Neural progenitor cell (in vitro differentiated cells): ENCODE measurements at regions not wholly inside any gene's neighbourhood (a gene's known extent, or its start where the extent isn't known, plus 50 kb on each side); places are given as distances from the start of the nearest gene placed in this dataset.
A peak's percentile ranks its signal among the peaks of the same experiment; 100 is the strongest.

ENCODE experiments used
- DNase-seq: peaks from one replicate; pipeline ENCODE4 v3.0.0-alpha.2; 2016; ENCODE audit warnings: low spot score
- H2AFZ ChIP-seq: fragments of 200-600 bp; sonication (generic); replicated peaks from 2 replicates; pipeline ENCODE4 v1.6.1; 2016; ENCODE audit warnings: antibody characterized with exemption
- H3F3A ChIP-seq: fragments of 200-600 bp; sonication (generic); 2 replicates; pipeline ENCODE4 v1.6.1; 2016; ENCODE audit warnings: antibody characterized with exemption, low read depth
- H3K27ac ChIP-seq: fragments of 200-600 bp; sonication (generic); 2 replicates; pipeline ENCODE4 v1.5.1; 2016; ENCODE audit warnings: mild to moderate bottlenecking
- H3K27me3 ChIP-seq: fragments of 200-600 bp; sonication (generic); 2 replicates; pipeline ENCODE4 v1.6.1; 2016; ENCODE audit warnings: mild to moderate bottlenecking, moderate library complexity
- H3K36me3 ChIP-seq: fragments of 200-600 bp; sonication (generic); 2 replicates; pipeline ENCODE4 v1.5.1; 2016
- H3K4me1 ChIP-seq: fragments of 200-600 bp; sonication (generic); 2 replicates; pipeline ENCODE4 v1.6.1; 2016; ENCODE audit warnings: mixed run types
- H3K4me2 ChIP-seq: fragments of 200-600 bp; sonication (generic); 2 replicates; pipeline ENCODE4 v1.6.1; 2016
- H3K4me3 ChIP-seq: fragments of 200-600 bp; sonication (generic); 2 replicates; pipeline ENCODE4 v1.5.1; 2016
- H3K79me2 ChIP-seq: fragments of 200-600 bp; sonication (generic); 2 replicates; pipeline ENCODE4 v1.6.1; 2016; ENCODE audit warnings: low read depth
- H3K9ac ChIP-seq: fragments of 200-600 bp; sonication (generic); 2 replicates; pipeline ENCODE4 v1.6.1; 2016
- H3K9me3 ChIP-seq: fragments of 200-600 bp; sonication (generic); 2 replicates; pipeline ENCODE4 v1.5.1; 2016; ENCODE audit warnings: low read depth
- H4K20me1 ChIP-seq: fragments of 200-600 bp; sonication (generic); 2 replicates; pipeline ENCODE4 v1.6.1; 2016; ENCODE audit warnings: low read depth
- H3K27ac Mint-ChIP-seq: 3 replicates; pipeline ENCODE4 v1.8.0; 2021; ENCODE audit warnings: mixed read lengths
- H3K27me3 Mint-ChIP-seq: 2 replicates; pipeline ENCODE4 v1.8.0; 2022; ENCODE audit warnings: low read depth, mild to moderate bottlenecking, inconsistent platforms, moderate library complexity, mixed read lengths; ENCODE audit not compliant: insufficient read depth
- H3K36me3 Mint-ChIP-seq: 3 replicates; pipeline ENCODE4 v1.8.0; 2021; ENCODE audit warnings: mixed read lengths
- H3K4me1 Mint-ChIP-seq: 3 replicates; pipeline ENCODE4 v1.8.0; 2021; ENCODE audit warnings: mixed read lengths
- H3K4me3 Mint-ChIP-seq: 3 replicates; pipeline ENCODE4 v1.8.0; 2021; ENCODE audit warnings: mild to moderate bottlenecking, moderate library complexity, mixed read lengths
- H3K9me3 Mint-ChIP-seq: 3 replicates; pipeline ENCODE4 v1.8.0; 2020; ENCODE audit warnings: mixed read lengths
- CTCF ChIP-seq: fragments of 200-600 bp; sonication (generic); IDR thresholded peaks from 2 replicates; pipeline ENCODE4 v1.5.1; 2017; ENCODE audit warnings: antibody characterized with exemption, mild to moderate bottlenecking
- EZH2 ChIP-seq: fragments of 200-600 bp; sonication (generic); IDR thresholded peaks from 2 replicates; pipeline ENCODE4 v1.6.1; 2017; ENCODE audit warnings: antibody characterized with exemption, mild to moderate bottlenecking, moderate library complexity
- EZH2phosphoT487 ChIP-seq: fragments of 200-600 bp; sonication (generic); IDR thresholded peaks from 2 replicates; pipeline ENCODE4 v1.6.1; 2017; ENCODE audit warnings: antibody characterized with exemption

- Histone ChIP-seq H3K4me2 (no peak overlapping the region), H3K36me3 (no peaks in the 10 kb centered on the region), H3K9me3 (no peaks in the 10 kb centered on the region), H3K4me1 (no peaks in the 10 kb centered on the region), H3K27ac (no peak overlapping the region), H3K79me2 (no peaks in the 10 kb centered on the region), H2AFZ (no peak overlapping the region), H3F3A (no peaks in the 10 kb centered on the region), H3K4me3 (no peak overlapping the region), H3K9ac (no peak overlapping the region), H4K20me1 (no peaks in the 10 kb centered on the region), H3K27me3 (no peaks in the 10 kb centered on the region)
- H3K36me3 Mint-ChIP-seq, result no peaks in the 10 kb centered on the region
- TF ChIP-seq EZH2 (no peak), EZH2phosphoT487 (no peak), CTCF (no peak)
- no peaks in the 10 kb centered on the region for H3K9me3 Mint-ChIP-seq
- no peak overlapping the region for H3K4me3 Mint-ChIP-seq
- no peak for DNase-seq
- H3K27me3 Mint-ChIP-seq, result no peaks in the 10 kb centered on the region
- no peak overlapping the region for H3K27ac Mint-ChIP-seq
- no peaks in the 10 kb centered on the region for H3K4me1 Mint-ChIP-seq
These were observed 1634.3 kb upstream of the ADGRL3 start for GRCh38 chr4:59565836-59566235.

DNA sequence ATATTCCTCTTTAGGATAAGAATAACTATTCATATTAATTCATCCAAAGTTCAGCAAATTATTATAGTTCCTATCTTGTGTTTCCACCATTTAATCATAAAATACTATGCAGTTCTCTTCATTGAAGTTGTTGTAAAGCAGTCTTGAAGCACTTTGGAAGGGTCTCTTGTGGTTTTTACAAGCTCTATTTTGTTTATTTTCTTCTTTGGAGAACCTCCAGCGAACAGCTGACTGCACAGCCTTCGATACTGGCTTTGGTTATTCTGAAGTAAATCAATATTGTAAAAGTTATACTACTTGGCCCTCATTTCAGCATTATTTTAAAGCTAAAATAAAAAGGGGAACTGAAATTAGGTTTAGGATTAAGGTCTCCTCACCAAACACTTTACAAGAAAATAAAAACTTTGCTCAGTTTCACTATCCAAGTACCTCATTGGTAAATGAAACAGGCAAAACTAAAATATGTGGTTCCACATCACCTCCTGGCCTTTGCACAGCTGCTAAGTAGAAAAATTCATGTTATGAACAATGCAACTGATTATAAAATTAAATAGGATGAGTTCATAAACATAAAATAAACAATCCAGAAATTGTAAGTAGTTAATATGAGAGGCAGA lies 1629.2 kb upstream of the ADGRL3 start:
- Histone ChIP-seq H2AFZ (no peak overlapping the region), H3K27me3 (no peaks in the 10 kb centered on the region), H3K36me3 (no peaks in the 10 kb centered on the region), H3K4me2 (no peak overlapping the region), H3K9ac (no peak overlapping the region), H3K9me3 (no peaks in the 10 kb centered on the region), H3K27ac (no peak overlapping the region), H3K4me3 (no peak overlapping the region), H3K79me2 (no peaks in the 10 kb centered on the region), H4K20me1 (no peaks in the 10 kb centered on the region), H3K4me1 (no peaks in the 10 kb centered on the region), H3F3A (no peaks in the 10 kb centered on the region)
- H3K36me3 Mint-ChIP-seq, result no peaks in the 10 kb centered on the region
- no peak for TF ChIP-seq CTCF
- no peak overlapping the region for H3K4me3 Mint-ChIP-seq
- no peak for DNase-seq
- no peaks in the 10 kb centered on the region for H3K27me3 Mint-ChIP-seq
- no peaks in the 10 kb centered on the region for H3K4me1 Mint-ChIP-seq
- no peak overlapping the region for H3K27ac Mint-ChIP-seq
- H3K9me3 Mint-ChIP-seq, result no peaks in the 10 kb centered on the region

GRCh38 chr4:59571805-59572430 lies 1628.2 kb upstream of the ADGRL3 start:
- no peak overlapping the region for H3K27ac Mint-ChIP-seq
- Histone ChIP-seq H2AFZ (peak overlapping the region; percentile 53), H3K27me3 (no peaks in the 10 kb centered on the region), H3K27ac (no peak overlapping the region), H3K4me3 (no peak overlapping the region), H3K9ac (no peak overlapping the region), H3K36me3 (no peaks in the 10 kb centered on the region), H3K4me2 (no peak overlapping the region), H3K79me2 (no peaks in the 10 kb centered on the region), H3F3A (no peaks in the 10 kb centered on the region), H4K20me1 (no peaks in the 10 kb centered on the region), H3K4me1 (no peaks in the 10 kb centered on the region), H3K9me3 (no peaks in the 10 kb centered on the region)
- no peaks in the 10 kb centered on the region for H3K4me1 Mint-ChIP-seq
- no peak overlapping the region for H3K4me3 Mint-ChIP-seq
- H3K27me3 Mint-ChIP-seq, result no peaks in the 10 kb centered on the region
- no peak for DNase-seq
- H3K9me3 Mint-ChIP-seq, result no peaks in the 10 kb centered on the region
- TF ChIP-seq EZH2phosphoT487, result no peak
- TF ChIP-seq CTCF, result no peak
- TF ChIP-seq EZH2, result no peak
- no peaks in the 10 kb centered on the region for H3K36me3 Mint-ChIP-seq
